Thyroid gland (tissue), 4 donors: ENCODE measurements at regions not wholly inside any gene's neighbourhood (a gene's known extent, or its start where the extent isn't known, plus 50 kb on each side); places are given as distances from the start of the nearest gene placed in this dataset.

Experiments
- DNase-seq, 2 donors: peaks; one replicate each; pipeline ENCODE4 v3.0.0-alpha.2; 2019
- H3K27ac ChIP-seq, 3 donors: fragments of 200-600 bp; sonication (generic); 1 replicate in 2 of 3; 2 replicates in 1 of 3; pipeline ENCODE4 v1.5.1; 2016 to 2019; ENCODE audit warnings: mild to moderate bottlenecking in 1 of 3, moderate library complexity in 1 of 3
- H3K27me3 ChIP-seq: fragments of 200-600 bp; sonication (generic); one replicate; pipeline ENCODE4 v1.5.1; 2019
- H3K36me3 ChIP-seq, 2 donors: fragments of 200-600 bp; sonication (generic); one replicate each; pipeline ENCODE4 v1.5.1; 2016 to 2019
- H3K4me1 ChIP-seq, 2 donors: fragments of 200-600 bp; sonication (generic); one replicate each; pipeline ENCODE4 v1.5.1; 2017 to 2019
- H3K4me3 ChIP-seq, 3 donors: fragments of 200-600 bp; sonication (generic); replicated peaks in 1 of 3; 1 replicate in 2 of 3; 2 replicates in 1 of 3; pipeline ENCODE4 v1.5.1; 2016; ENCODE audit warnings: mild to moderate bottlenecking in 1 of 3
- H3K9me3 ChIP-seq: fragments of 200-600 bp; sonication (generic); one replicate; pipeline ENCODE4 v1.5.1; 2017
- POLR2A ChIP-seq, 2 donors: fragments of 450-650 bp; IDR thresholded peaks; one replicate each; pipeline ENCODE4 v1.6.1; 2017; ENCODE audit warnings: antibody characterized with exemption in 2 of 2, mild to moderate bottlenecking in 2 of 2, moderate library complexity in 1 of 2
- WGBS, 2 donors: methylation state at CpG; one replicate each; pipeline ENCODE4 v1.1.5; 2017; 5-methylcytosine and 5-hydroxymethylcytosine counted together
- intact Hi-C: fragments of 100-400 bp; cut with DNase I; formaldehyde crosslinking; loops from one replicate; pipeline ENCODE4 v1.15.1; 2023
- TF ChIP-seq, protein P1 (sequence below), 6 experiments: fragments of 200-600 bp in 3 of 6; fragments of 450-650 bp in 3 of 6; sonication (generic) in 3 of 6; IDR thresholded peaks; one replicate each; pipeline ENCODE4 v1.5.1; 2016 to 2019; ENCODE audit warnings: antibody characterized with exemption in 6 of 6, mild to moderate bottlenecking in 2 of 6, inconsistent platforms in 1 of 6, moderate library complexity in 1 of 6

DNA sequence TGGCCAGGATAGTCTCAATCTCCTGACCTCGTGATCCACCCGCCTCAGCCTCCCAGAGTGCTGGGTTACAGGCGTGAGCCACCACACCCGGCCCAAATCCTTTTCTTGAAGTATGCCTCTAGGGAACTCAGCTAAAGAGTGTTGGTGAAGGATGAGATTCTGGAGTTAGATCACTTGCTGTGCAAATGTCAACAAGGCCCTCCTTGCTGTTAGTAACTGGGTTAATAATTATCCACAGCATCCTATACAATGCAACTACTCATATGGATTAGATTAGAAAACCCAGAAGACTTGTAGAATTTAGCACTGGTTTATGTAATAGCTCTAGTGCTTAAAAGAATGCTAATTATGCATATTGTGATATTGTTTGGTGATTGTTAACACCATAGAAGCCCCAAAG lies 310.8 kb upstream of the TFPI start:
- intact Hi-C loops = no loop called here
- Histone ChIP-seq H3K27ac (no peak overlapping the region), H3K4me1 (no peaks in the 10 kb centered on the region), H3K36me3 (no peaks in the 10 kb centered on the region), H3K9me3 (no peaks in the 10 kb centered on the region), H3K4me3 (no peak overlapping the region), H3K27me3 (no peaks in the 10 kb centered on the region)
- TF ChIP-seq POLR2A (IDR thresholded peaks at IDR 0.05) = no peak
- TF ChIP-seq, protein P1, sequence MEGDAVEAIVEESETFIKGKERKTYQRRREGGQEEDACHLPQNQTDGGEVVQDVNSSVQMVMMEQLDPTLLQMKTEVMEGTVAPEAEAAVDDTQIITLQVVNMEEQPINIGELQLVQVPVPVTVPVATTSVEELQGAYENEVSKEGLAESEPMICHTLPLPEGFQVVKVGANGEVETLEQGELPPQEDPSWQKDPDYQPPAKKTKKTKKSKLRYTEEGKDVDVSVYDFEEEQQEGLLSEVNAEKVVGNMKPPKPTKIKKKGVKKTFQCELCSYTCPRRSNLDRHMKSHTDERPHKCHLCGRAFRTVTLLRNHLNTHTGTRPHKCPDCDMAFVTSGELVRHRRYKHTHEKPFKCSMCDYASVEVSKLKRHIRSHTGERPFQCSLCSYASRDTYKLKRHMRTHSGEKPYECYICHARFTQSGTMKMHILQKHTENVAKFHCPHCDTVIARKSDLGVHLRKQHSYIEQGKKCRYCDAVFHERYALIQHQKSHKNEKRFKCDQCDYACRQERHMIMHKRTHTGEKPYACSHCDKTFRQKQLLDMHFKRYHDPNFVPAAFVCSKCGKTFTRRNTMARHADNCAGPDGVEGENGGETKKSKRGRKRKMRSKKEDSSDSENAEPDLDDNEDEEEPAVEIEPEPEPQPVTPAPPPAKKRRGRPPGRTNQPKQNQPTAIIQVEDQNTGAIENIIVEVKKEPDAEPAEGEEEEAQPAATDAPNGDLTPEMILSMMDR (IDR thresholded peaks at IDR 0.05) = no peak
- WGBS, 2 donors = 80 to 92% methylated on average over 1 to 4 of the region's 4 CpGs
- DNase-seq = no peak

DNA sequence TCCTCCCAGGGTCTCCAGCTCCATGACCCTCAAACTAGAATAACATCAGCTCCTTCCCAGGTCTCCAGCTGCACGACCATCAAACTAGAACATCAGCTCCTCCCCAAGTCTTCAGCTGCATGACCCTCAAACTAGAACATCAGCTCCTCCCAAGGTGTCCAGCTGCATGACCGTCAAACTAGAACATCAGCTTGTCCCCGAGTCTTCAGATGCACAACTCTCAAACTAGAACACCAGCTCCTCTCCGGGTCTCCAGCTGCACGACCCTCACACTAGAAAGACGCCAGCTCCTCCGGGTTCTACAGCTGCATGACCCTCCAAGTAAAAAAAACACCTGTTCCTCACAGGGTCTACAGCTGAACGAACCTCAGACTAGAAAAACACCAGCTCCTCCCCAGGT lies 312.9 kb upstream of the TFPI start:
- H3K27me3 ChIP-seq = no peaks in the 10 kb centered on the region
- intact Hi-C loops = no loop called here
- H3K36me3 ChIP-seq = no peaks in the 10 kb centered on the region
- H3K9me3 ChIP-seq = no peaks in the 10 kb centered on the region
- 87 to 94% methylated on average over 8 of the region's 8 CpGs for WGBS, 2 donors
- DNase-seq = no peak
- H3K4me3 ChIP-seq = no peak overlapping the region
- TF ChIP-seq POLR2A (IDR thresholded peaks at IDR 0.05) = no peak
- TF ChIP-seq, protein P1 (IDR thresholded peaks at IDR 0.05) = no peak
- H3K27ac ChIP-seq = no peak overlapping the region
- no peaks in the 10 kb centered on the region for H3K4me1 ChIP-seq

DNA sequence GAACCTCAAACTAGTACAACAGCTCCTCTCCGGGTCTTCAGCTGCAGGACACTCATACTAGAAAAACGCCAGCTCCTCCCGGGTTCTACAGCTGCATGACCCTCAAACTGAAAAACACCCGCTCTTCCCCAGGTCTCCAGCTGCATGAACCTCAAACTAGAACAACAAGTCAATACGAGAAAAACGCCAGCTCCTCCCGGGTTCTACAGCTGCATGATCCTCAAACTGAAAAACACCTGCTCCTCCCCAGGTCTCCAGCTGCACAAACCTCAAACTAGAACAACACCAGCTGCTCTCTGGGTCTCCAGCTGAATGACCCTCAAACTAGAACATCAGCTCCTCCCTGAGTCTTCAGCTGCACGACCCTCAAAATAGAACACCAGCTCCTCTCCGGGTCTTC lies 315.0 kb upstream of the TFPI start:
- no peaks in the 10 kb centered on the region for H3K36me3 ChIP-seq
- no peak for DNase-seq
- intact Hi-C loops = no loop called here
- H3K9me3 ChIP-seq = no peaks in the 10 kb centered on the region
- H3K4me3 ChIP-seq = no peak overlapping the region
- TF ChIP-seq, protein P1 (IDR thresholded peaks at IDR 0.05) = no peak
- no peak for TF ChIP-seq POLR2A (IDR thresholded peaks at IDR 0.05)
- no peaks in the 10 kb centered on the region for H3K4me1 ChIP-seq
- 82 to 94% methylated on average over 9 of the region's 9 CpGs for WGBS, 2 donors
- no peaks in the 10 kb centered on the region for H3K27me3 ChIP-seq
- no peak overlapping the region for H3K27ac ChIP-seq

DNA sequence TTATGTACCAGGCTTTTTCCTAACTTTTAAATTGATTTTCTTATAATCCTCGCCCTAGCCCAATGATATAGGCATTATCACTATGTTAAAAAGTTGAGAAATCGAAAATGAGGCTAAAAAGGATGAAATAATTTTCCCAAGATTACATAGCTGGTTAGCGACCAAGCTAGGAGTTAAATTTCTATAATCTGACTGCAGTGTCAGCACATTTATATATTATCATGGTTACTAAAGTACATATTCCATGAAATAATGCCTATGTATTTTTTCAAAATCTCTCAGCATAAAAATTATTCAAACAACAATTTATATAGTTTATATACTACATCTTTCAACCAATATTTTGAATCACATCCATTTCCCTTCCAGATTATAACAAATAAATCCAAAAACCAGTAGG lies 317.3 kb upstream of the TFPI start:
- Histone ChIP-seq H3K36me3 (no peaks in the 10 kb centered on the region), H3K9me3 (no peaks in the 10 kb centered on the region), H3K4me3 (no peak overlapping the region), H3K27me3 (no peaks in the 10 kb centered on the region), H3K4me1 (no peaks in the 10 kb centered on the region), H3K27ac (no peak overlapping the region)
- intact Hi-C loops = no loop called here
- TF ChIP-seq, protein P1 (IDR thresholded peaks at IDR 0.05) = no peak
- TF ChIP-seq POLR2A (IDR thresholded peaks at IDR 0.05) = no peak
- 87 to 94% methylated on average over 3 of the region's 3 CpGs for WGBS, 2 donors
- no peak for DNase-seq

DNA sequence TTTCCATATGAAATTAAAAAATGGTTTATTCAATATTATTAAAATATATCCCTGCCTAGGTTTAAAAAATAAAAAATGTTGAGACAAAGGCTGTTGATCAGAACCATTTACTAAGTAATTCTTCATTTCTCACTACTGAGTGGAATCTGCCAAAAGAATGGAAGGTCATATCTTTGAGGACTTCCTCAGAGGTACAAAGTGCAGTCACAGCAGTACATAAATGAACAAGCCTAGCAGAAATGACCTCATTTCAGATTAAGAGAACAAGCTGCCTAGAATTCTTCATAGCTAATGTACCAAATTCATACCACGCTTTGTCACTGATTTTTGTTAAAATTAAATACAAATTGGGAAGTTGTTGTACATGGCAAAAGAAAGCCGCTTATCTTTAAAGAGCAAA lies 318.9 kb upstream of the TFPI start:
- H3K27me3 ChIP-seq = no peaks in the 10 kb centered on the region
- no peaks in the 10 kb centered on the region for H3K9me3 ChIP-seq
- no peak overlapping the region for H3K4me3 ChIP-seq
- H3K4me1 ChIP-seq = no peaks in the 10 kb centered on the region
- WGBS, 2 donors = 81 to 84% methylated on average over 2 of the region's 2 CpGs
- TF ChIP-seq POLR2A (IDR thresholded peaks at IDR 0.05) = no peak
- TF ChIP-seq, protein P1 (IDR thresholded peaks at IDR 0.05) = no peak
- no peak for DNase-seq
- no peak overlapping the region for H3K27ac ChIP-seq
- no peaks in the 10 kb centered on the region for H3K36me3 ChIP-seq
- intact Hi-C loops = no loop called here
